ENCODE measurements at regions not wholly inside any gene's neighbourhood (a gene's known extent, or its start where the extent isn't known, plus 50 kb on each side); places are given as distances from the start of the nearest gene placed in this dataset.

GRCh38 chr17:77542551-77543490, 402.1 kb downstream of the SEC14L1 start (continued):
- TF ChIP-seq ARID5B (CRISPR knock-in tag; IDR thresholded peaks at IDR 0.05), result 0 out of 2 replicates have a peak, but pooled peaks have one; percentile 9
- TF ChIP-seq ZBED4 (CRISPR knock-in tag; IDR thresholded peaks at IDR 0.05; ENCODE audit: borderline replicate concordance), result no peak
- no peak for TF ChIP-seq BHLHE40 (IDR thresholded peaks at IDR 0.05; ENCODE audit: low read length)
- no peak for TF ChIP-seq PCBP1 (IDR thresholded peaks at IDR 0.05; ENCODE audit: borderline replicate concordance, low read depth, low read length)
- TF ChIP-seq RXRB (CRISPR knock-in tag; IDR thresholded peaks at IDR 0.05; ENCODE audit: borderline replicate concordance), result 0 out of 2 replicates have a peak, but pooled peaks have one; percentile 23
- no peak for TF ChIP-seq ZBTB33 (CRISPR knock-in tag; IDR thresholded peaks at IDR 0.05)
- peak; percentile 50; the same call in 1 of the 2 replicates for TF ChIP-seq UBTF (CRISPR knock-in tag; IDR thresholded peaks at IDR 0.05)
- no peak for TF ChIP-seq HIC2 (CRISPR knock-in tag; IDR thresholded peaks at IDR 0.05; ENCODE audit: low read depth)
- no peak for TF ChIP-seq ZNF713 (CRISPR knock-in tag; IDR thresholded peaks at IDR 0.05)
- no peak for TF ChIP-seq CCAR2 (optimal IDR thresholded peaks at IDR 0.05; ENCODE audit: low read depth, low read length)
- no peak for TF ChIP-seq ZNF773 (CRISPR knock-in tag; IDR thresholded peaks at IDR 0.05; ENCODE audit: borderline replicate concordance)
- TF ChIP-seq ZNF546 (CRISPR knock-in tag; conservative IDR thresholded peaks at IDR 0.05), result no peak
- TF ChIP-seq CENPT (CRISPR knock-in tag; IDR thresholded peaks at IDR 0.05; ENCODE audit: low read depth), result no peak

Measured in HepG2 (cell line).